GM19324 (cell line): ENCODE measurements at regions not wholly inside any gene's neighbourhood (a gene's known extent, or its start where the extent isn't known, plus 50 kb on each side); places are given as distances from the start of the nearest gene placed in this dataset.

Experiments
- ATAC-seq: cut with Tn5 transposase; IDR thresholded peaks from one replicate; pipeline ENCODE4 v1.9.1; 2021; ENCODE audit warnings: mild to moderate bottlenecking, moderate library complexity; ENCODE audit not compliant: unreplicated experiment, low FRiP score

- no peak for ATAC-seq
Observed at GRCh38 chr6:87995461-87995860, 52.2 kb upstream of the SPACA1 start.

DNA sequence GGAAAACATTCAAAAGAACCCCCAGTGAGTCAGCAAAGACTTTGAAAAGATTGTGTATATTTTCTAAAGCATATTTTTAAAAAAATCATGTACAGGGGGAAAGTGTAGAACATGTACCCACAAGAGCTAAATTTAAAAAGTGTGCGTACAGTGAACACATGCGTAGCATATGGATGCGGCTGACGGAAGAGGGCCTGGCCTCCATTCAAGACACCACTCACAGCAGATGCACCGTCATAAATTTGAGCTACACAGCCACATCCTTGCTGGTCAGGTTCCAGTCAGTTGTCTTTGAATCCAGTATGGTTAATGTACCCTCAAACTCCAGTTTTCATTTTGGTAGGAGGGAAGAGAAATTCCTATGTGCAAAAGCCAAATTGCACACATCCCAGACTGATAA, 54.3 kb upstream of the SPACA1 start:
- ATAC-seq = no peak

DNA sequence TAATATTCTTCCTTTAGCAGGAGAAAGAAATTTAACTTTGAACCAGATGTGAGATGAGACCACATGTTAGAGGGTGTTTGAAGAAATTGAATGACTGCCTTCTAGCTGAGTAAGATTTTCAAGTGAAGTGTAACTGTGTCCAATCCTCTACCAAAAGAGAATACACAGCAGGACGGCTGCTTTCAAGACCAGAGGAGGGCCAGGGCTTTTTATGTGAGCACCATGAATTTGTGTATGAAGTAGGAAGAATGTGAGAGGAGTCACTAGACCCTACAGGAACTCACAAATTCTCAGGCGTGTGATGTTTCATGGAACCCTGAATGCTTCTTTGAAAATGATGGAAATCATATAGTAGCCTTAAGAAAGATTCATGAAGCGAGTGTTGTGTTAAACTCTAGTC, 56.8 kb upstream of the SPACA1 start:
- no peak for ATAC-seq

DNA sequence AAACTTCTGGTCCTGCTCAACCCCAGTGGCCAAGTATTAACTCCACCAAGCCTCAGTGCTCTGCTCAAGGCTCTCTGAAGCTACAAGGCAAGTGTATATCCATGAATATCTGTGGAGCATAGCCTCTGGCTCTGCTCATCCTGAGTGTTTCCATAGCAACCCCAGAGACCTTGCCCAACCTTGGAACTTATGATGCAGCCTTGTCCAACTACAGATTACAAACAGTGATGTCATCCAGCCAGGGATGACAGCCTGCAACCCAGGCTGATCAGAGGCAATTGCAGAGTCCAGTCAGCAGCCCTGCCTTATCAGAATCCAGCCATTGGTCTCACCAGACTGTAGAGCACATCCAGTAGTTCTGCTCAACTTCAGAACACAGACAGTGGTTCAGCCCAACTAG, 65.5 kb upstream of the SPACA1 start:
- ATAC-seq = no peak

- no peak for ATAC-seq
Observed at GRCh38 chr6:87979737-87980136, 67.9 kb upstream of the SPACA1 start.

DNA sequence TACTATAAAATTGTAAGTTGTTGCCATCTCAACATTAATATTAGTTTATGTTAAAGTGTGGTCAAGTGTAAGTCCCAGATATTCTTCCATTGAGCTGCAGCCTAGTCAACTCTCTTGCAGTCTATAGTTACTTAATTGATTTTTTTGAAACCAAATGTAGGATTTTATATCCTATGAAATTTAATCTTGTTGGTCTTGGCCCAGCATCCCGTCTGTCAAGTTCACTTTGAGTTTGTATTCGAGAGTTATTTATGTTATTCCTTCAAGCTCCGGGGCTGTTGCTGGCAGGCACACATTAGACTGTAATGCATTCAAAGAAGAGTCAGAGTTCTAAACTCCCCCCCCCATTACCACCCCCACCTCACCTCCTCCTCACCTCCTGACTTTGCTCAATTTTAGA, 71.0 kb upstream of the SPACA1 start:
- ATAC-seq = no peak

DNA sequence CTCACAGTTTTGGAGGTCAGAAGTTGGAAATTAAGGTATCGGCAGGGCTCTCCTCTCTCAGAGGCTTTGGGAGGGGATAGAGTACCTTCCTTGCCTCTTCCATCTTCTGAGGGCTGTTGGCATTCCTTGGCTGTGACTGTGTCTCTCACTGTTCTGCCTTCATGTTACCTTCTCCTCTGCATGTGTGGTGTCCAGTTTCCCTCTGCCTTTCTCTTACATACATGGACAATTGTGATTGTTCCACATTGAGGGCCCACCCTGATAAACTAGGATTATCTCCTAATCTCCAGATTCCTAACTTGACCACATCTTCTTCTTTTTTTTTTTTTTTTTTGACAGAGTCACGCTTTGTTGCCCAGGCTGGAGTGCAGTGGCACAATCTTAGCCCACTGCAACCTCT, 72.1 kb upstream of the SPACA1 start:
- no peak for ATAC-seq

GRCh38 chr6:87972279-87972678, 75.4 kb upstream of the SPACA1 start:
- ATAC-seq = no peak

- ATAC-seq = no peak
Observed at GRCh38 chr6:87971605-87972262, 75.9 kb upstream of the SPACA1 start.

GRCh38 chr6:87968435-87969278, 79.0 kb upstream of the SPACA1 start:
- ATAC-seq = peak; percentile 66

DNA sequence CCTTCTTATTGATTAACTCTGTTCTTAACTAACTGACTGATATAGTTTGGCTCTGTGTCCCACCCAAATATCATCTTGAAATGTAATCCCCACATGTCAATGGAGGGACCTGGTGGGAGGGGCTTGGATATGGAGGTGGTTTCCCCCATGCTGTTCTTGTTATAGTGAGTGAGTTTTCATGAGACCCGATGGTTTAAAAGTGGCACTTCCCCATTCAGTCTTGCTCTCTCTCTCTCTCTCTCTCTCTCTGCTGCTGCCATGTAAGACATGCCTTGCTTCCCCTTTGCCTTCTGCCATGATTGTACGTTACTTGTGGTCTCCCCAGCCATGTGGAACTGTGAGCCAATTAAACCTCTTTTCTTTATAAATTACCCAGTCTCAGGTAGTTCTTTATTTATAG, 81.8 kb upstream of the SPACA1 start:
- ATAC-seq = no peak

GRCh38 chr6:87959083-87959482, 88.6 kb upstream of the SPACA1 start:
- no peak for ATAC-seq

GRCh38 chr6:87951751-87952150, 95.9 kb upstream of the SPACA1 start:
- no peak for ATAC-seq

GRCh38 chr6:87950614-87951013, 97.0 kb upstream of the SPACA1 start:
- no peak for ATAC-seq

GRCh38 chr6:87949194-87949593, 98.4 kb upstream of the SPACA1 start:
- ATAC-seq = no peak

- ATAC-seq = no peak
Observed at GRCh38 chr6:87946669-87947068, 101.0 kb upstream of the SPACA1 start.

DNA sequence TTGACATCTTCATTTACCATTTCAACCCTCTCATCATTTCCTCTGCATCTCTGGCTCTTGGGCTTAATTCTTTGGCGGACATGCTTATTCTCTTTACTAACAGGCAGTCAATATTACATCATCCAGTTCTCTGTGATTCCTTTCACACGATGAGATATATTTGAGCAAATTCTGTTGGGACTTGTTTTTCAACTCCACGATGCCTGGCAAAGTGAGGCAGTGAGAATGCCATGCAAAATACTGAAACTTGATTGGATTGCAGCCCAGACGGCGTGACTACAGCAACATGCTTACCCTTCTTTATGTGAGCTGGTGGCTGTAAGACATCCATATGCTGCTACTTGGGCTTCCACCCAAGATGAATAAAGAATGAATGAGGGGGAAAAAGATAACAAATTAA, 101.7 kb upstream of the SPACA1 start:
- no peak for ATAC-seq

DNA sequence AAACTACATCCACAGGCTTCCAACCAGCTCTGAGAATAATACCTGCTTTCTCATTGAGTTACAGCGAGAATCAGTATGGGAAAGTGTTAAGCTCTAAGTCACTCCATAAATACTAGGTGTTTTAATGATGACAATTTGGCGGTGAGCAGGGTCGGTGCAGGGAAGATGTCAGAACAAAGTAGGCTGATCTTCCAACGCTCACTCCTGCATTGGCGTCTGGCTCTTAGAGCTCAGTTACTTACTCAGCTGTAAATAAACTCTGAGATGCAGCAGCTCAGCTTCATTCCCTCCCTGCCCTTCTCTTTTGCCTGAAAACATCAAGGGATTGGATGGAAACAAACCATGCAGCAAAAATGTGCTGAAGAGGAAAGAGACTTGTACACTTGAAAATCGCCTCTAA, 102.5 kb upstream of the SPACA1 start:
- ATAC-seq = no peak

DNA sequence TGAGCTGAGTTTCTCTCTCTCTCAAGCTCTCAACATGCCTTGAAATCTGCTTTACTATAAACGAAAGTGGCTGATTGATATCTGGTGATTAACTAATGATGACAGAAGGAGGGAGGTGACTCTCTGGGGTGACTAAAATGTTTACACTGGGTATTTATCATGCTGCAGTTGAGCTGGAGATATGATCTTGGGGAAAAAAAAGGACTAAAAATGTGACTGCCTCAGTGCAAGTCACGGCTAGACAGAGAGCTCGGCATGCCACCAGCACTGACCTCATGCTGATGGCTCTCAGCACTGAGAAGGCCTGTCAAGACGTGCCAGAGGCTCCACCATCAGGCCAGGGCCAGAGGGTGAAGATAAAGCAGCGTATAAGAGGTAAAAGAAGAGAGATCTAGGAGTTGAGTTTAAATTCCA, 103.1 kb upstream of the SPACA1 start:
- ATAC-seq = no peak

- ATAC-seq = no peak
Observed at GRCh38 chr6:87943191-87943590, 104.5 kb upstream of the SPACA1 start.

DNA sequence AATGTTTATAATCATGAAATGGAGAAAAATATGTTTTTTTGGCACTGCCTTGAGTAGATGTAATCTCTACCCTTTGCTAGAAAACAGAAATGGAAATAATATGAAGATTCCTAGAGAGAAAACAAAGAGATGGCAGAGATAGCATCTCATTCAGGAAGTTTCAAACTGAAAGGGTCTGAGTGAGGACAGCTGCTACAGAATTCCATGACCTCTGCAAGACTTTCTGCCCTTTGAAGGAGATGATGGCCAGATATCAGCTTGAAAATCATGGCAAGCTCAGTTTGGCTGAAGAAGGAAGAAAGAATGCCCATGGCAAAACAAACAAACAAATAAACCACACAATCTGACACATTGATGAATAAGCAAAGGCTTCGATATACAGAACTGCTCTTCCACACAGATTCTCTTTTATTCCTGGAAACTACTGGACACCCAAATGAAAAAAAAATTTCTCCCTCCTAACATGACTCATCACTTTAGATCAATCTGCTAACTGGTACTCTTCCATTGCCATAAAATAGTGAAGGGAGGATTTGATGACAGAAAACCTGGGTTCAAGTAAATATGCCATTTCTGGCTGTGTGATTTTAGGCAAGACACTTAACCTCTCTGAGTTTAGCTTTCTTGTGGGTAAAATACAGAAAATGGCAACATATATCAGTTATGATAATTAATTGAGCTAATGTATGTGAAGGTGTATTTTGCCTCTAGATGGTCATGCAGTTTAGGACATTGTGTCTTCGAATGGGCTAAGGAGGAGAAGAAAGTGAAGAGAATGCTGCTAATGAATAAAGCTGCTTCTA, 105.9 kb upstream of the SPACA1 start:
- ATAC-seq = no peak
